NCI-H524 (cell line): ENCODE measurements at regions not wholly inside any gene's neighbourhood (a gene's known extent, or its start where the extent isn't known, plus 50 kb on each side); places are given as distances from the start of the nearest gene placed in this dataset.
A peak's percentile ranks its signal among the peaks of the same experiment; 100 is the strongest.
"Not testable (repeated sequence)": the region's sequence is repeated elsewhere in the genome, so short reads cannot be mapped to it uniquely, and the experiment has no call there.

Experiments
- DNase-seq, 2 experiments: peaks; one replicate each; lab custom pipeline; 2025; lab: John Stamatoyannopoulos, UW

GRCh38 chr19:22545751-22546150 lies 88.4 kb upstream of the ZNF492 start:
- DNase-seq, result peak in 1 of 2 experiments; percentile 25

GRCh38 chr19:22533761-22534160 lies 100.4 kb upstream of the ZNF492 start:
- no peak for DNase-seq

DNA sequence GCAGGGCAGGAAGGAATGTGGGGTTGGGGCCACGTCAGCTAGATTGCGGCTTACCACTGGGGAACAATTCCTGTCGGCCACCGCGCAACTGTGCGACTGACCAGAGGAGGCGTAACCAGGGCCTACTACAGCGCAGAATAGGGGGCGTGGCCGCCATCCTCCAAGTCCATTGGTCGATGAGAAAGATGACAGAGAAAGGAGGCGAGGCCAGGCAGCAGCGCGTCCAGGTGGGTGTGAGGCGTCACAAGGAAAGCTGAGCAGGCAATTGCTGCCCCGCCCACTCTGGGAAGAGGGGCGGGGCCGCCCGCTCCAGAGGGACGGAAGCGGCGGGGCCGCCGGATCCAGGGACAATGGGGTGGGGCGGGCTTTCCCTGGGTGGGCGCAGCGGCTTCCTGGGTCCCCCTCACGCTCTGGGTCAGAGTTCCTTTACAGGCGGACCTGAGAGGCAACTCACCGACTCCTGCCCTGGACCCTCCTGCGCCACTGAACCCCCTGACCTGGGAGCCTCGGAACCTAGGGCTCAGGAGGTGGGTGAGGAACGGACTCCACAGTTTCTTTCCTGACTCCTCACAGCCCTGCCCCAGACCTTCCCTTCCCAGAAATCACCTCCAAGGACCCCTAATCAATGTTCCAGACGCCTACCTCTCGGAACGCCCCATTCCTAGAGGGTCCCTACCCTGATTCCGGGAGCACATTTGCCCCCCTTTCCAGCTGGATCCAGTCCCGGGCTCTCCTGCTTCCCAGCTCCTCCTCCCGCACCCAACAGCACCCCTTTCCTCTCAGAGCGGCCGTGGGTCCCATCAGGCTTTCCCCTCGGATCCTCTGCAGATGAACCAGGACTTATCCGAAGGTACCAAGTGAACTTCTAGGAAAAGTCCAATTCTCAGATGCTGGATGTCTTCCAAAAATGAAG lies 101.5 kb upstream of the ZNF492 start:
- no peak for DNase-seq

DNA sequence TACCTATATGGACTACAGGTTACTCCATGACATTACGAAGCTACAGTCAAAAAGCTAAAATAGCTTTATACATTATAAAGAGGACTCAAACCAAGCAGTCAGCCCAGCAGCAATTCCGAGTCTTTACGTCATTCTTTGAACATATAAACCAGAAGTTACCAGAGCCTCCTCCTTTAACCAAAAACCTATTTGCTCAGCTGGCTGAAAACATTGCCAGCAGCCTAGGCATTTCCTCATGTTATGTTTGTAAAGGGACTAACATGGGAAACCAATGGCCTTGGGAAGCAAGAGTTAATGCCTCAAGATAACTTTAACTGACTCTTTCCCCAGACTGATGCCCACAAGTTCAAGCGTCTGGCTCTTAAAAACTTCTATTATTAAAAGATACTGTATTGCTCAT lies 104.1 kb upstream of the ZNF492 start:
- DNase-seq, result no peak

DNA sequence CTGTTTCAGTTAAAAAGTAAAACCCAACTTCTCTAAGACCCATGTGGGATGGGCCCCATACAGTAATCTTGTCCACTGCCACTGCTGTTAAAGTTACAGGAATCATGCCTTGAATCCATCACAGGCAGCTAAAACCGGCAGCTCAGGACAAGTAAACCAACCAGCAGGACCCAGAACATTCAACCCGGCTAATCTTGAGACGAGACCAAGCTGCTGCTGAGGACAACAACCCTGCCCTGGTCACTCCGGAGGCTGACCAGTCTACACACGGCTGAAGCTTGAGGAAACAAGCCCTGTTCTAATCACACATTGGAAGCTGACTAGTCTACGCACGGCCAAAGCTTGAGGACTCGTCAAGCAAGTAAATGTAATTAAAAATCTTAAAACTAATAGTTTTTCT lies 105.2 kb upstream of the ZNF492 start:
- DNase-seq, result no peak

GRCh38 chr19:22527554-22527953 lies 105.4 kb upstream of the ZNF98 start:
- DNase-seq, result no peak

DNA sequence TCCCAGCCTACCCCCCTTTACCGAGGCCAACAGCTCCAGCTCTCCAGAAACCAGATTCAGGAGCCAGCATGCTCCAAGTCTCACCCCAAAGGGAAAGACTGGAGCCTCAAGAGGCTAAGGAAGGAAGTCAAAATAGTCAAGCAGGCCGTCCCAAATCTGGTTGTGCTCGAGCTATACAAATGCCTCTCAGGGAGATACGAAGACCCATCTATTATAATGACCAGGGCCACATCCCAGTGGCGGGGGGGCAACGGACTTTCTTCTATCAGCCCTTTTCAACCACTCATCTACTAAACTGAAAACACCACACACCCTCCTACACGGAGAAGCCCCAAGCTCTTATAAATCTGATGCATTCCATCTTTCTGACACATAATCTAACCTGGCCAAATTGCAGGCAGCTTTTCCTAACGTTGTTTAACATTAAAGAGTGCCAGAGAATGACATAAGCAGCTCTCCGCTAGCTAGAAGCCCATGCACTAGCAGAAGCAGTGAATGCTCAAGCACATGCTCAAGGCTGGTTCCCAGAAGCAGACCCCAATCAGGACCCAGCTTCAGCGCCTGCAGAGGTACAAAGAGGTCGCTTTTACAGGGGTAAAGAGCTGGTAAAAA lies 104.6 kb upstream of the ZNF98 start:
- DNase-seq, result no peak

- no peak for DNase-seq
These were observed 101.8 kb upstream of the ZNF98 start for GRCh38 chr19:22523940-22524339.

DNA sequence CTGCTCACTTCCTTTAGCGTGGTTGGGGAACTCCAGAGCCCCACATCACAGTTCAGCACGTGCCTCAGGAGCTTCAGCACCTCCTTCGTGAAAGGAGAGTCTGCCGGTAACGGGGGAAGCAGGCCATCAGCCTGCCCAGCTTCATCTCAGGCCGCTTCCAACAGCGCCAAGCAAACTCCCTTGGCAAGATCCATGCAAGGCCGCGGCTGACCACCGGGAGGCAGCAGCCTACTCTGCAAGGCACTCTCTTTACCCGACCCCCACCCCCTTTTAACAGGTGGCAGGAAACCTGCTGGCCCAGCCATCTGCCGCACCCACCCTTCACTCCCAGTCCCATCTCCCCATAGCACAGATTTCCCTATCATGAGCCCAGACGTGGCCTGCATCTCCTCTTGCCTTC lies 97.4 kb upstream of the ZNF98 start:
- DNase-seq, result not testable (repeated sequence)

DNA sequence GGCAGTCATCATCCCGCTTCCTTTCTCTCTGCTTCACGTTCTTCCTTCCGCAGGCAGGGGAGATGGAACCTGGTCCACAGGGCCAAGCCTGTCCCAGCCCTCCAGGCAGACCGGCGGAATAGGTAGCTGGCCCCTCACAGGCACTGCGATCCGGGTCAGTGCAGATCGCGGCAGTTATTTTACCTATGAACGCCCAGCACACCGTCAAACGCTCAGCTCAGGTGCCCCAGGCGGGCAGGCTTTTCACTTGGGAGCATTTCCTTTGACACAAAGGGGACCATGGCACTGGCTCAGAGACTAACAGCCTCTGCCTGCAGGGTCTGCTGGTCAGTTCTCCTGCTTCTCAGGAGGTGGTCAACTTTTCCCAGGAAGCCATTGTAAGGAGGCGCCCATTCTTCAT lies 97.0 kb upstream of the ZNF98 start:
- DNase-seq, result no peak

- DNase-seq, result no peak
These were observed 95.6 kb upstream of the ZNF98 start for GRCh38 chr19:22517496-22518411.

DNA sequence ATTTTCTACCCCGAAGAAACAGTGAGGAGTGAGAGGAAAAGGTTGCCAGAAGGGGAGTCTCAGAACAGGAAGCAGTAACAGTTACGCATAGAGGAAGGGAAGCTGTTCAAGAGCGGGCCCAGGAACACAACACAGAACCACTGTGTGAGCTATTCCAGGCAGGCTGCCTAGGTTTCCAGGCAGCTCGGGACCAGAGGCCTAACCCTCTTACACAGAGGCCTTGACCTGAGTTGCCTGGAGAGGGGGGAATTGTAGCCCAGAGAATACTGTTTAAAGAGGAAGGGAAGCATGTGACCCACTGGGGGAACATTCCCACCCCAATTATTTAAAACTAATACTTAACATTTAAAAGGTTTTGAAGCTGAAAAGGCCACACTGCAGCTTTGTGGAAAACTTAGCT lies 93.3 kb upstream of the ZNF98 start:
- DNase-seq, result no peak

GRCh38 chr19:22503524-22503923 lies 81.4 kb upstream of the ZNF98 start:
- no peak for DNase-seq

GRCh38 chr19:22502766-22503165 lies 80.6 kb upstream of the ZNF98 start:
- DNase-seq, result no peak

- DNase-seq, result not testable (repeated sequence)
These were observed 76.8 kb upstream of the ZNF98 start for GRCh38 chr19:22498831-22499430.

- DNase-seq, result no peak
These were observed 69.6 kb upstream of the ZNF98 start for GRCh38 chr19:22491746-22492145.

- DNase-seq, result not testable (repeated sequence)
These were observed 61.4 kb upstream of the ZNF98 start for GRCh38 chr19:22483514-22483913.

GRCh38 chr19:22472180-22472637 lies 50.1 kb upstream of the ZNF98 start:
- DNase-seq, result no peak
